H1 (cell line): ENCODE measurements at regions not wholly inside any gene's neighbourhood (a gene's known extent, or its start where the extent isn't known, plus 50 kb on each side); places are given as distances from the start of the nearest gene placed in this dataset.

ENCODE experiments used
- CTCF ChIA-PET: fragments of 300-600 bp; sonication (Branson Sonifier 250); formaldehyde crosslinking; loops from one replicate; lab custom pipeline; 2021; ENCODE audit not compliant: partially characterized antibody; lab: Charles Lee
- POLR2A ChIA-PET: fragments of 300-600 bp; sonication (Branson Sonifier 250); formaldehyde crosslinking; loops from one replicate; lab custom pipeline; 2021; ENCODE audit warnings: inconsistent platforms; ENCODE audit not compliant: partially characterized antibody; lab: Charles Lee
- DNase-seq, 2 experiments: peaks; one replicate each; pipeline versions ENCODE4 v3.0.0 to v3.0.0-alpha.2; 2010 to 2022; ENCODE audit warnings: low spot score in 2 of 2, low read depth in 1 of 2, mixed read lengths in 1 of 2
- FAIRE-seq: peaks from 2 replicates; lab custom pipeline; 2011; peaks lifted over from hg19 to GRCh38; lab: Jason Lieb, UNC
- H2AFZ ChIP-seq: 2 replicates; pipeline ENCODE4 v1.8.1; 2012; ENCODE audit warnings: low read length, inconsistent platforms
- H2AK5ac ChIP-seq: 2 replicates; pipeline ENCODE4 v1.6.1; 2013; ENCODE audit warnings: low read depth, low read length
- H2BK120ac ChIP-seq: replicated peaks from 2 replicates; pipeline ENCODE3; 2013; ENCODE audit warnings: low read depth, low read length, inconsistent platforms
- H2BK12ac ChIP-seq: 2 replicates; pipeline ENCODE4 v1.6.1; 2013; ENCODE audit warnings: low read depth, low read length
- H2BK15ac ChIP-seq: 2 replicates; pipeline ENCODE4 v1.6.1; 2013; ENCODE audit warnings: low read length
- H2BK20ac ChIP-seq: 2 replicates; pipeline ENCODE4 v1.6.1; 2013; ENCODE audit warnings: low read length
- H2BK5ac ChIP-seq: 2 replicates; pipeline ENCODE4 v1.6.1; 2013; ENCODE audit warnings: low read depth, low read length
- H3K14ac ChIP-seq: 2 replicates; pipeline ENCODE4 v1.6.1; 2013; ENCODE audit warnings: inconsistent platforms; ENCODE audit not compliant: insufficient read length
- H3K18ac ChIP-seq: 2 replicates; pipeline ENCODE4 v1.6.1; 2013; ENCODE audit warnings: low read length; ENCODE audit errors: extremely low read depth
- H3K23ac ChIP-seq: 2 replicates; pipeline ENCODE4 v1.6.1; 2013; ENCODE audit warnings: inconsistent platforms; ENCODE audit not compliant: insufficient read length
- H3K23me2 ChIP-seq: 2 replicates; pipeline ENCODE4 v1.6.1; 2013; ENCODE audit warnings: low read depth, low read length
- H3K27ac ChIP-seq: 2 replicates; pipeline ENCODE4 v1.6.1; 2011; ENCODE audit warnings: low read depth, low read length, inconsistent platforms
- H3K27me3 ChIP-seq, 4 experiments: replicated peaks in 1 of 4; 1 replicate in 1 of 4; 2 replicates in 3 of 4; pipeline versions ENCODE4 v1.6.1 to v1.8.1; 2011 to 2013; ENCODE audit warnings: low read length in 3 of 4, mild to moderate bottlenecking in 3 of 4, inconsistent platforms in 2 of 4, mixed read lengths in 2 of 4, moderate library complexity in 1 of 4; ENCODE audit not compliant: control insufficient read depth in 3 of 4, insufficient read depth in 3 of 4; ENCODE audit errors: extremely low read depth in 1 of 4
- H3K36me3 ChIP-seq, 4 experiments: 2 replicates each; pipeline versions ENCODE4 v1.6.1 to v1.8.1; 2011 to 2013; ENCODE audit warnings: mild to moderate bottlenecking in 4 of 4, low read length in 3 of 4, moderate library complexity in 2 of 4, control low read depth in 1 of 4, inconsistent platforms in 1 of 4; ENCODE audit not compliant: insufficient read depth in 4 of 4, control insufficient read depth in 2 of 4
- H3K4ac ChIP-seq: replicated peaks from 2 replicates; pipeline ENCODE3; 2013; ENCODE audit warnings: low read length, low read depth, mixed read lengths, inconsistent platforms; ENCODE audit not compliant: insufficient read length
- H3K4me1 ChIP-seq, 4 experiments: replicated peaks in 1 of 4; 1 replicate in 1 of 4; 2 replicates in 3 of 4; pipeline versions ENCODE4 v1.6.1 to v1.8.1; 2011 to 2013; ENCODE audit warnings: low read length in 3 of 4, inconsistent platforms in 2 of 4, mixed read lengths in 1 of 4; ENCODE audit not compliant: insufficient read depth in 4 of 4, control insufficient read depth in 3 of 4
- H3K4me2 ChIP-seq, 2 experiments: 2 replicates each; pipeline versions ENCODE4 v1.6.1 to v1.8.1; 2011 to 2013; ENCODE audit warnings: low read depth in 2 of 2, low read length in 2 of 2, control low read depth in 1 of 2, inconsistent platforms in 1 of 2, mild to moderate bottlenecking in 1 of 2; ENCODE audit not compliant: insufficient read depth in 1 of 2
- H3K4me3 ChIP-seq, 4 experiments: fragments of 200-600, 300-600 bp in 1 of 4; sonication (generic), shearing (Covaris generic), sonication (Bioruptor Twin) in 1 of 4; 2 replicates each; pipeline versions ENCODE4 v1.5.1 to v1.8.1; 2011 to 2016; ENCODE audit warnings: low read length in 4 of 4, low read depth in 3 of 4, control low read depth in 2 of 4, inconsistent platforms in 2 of 4, mild to moderate bottlenecking in 2 of 4, mixed read lengths in 1 of 4, moderate library complexity in 1 of 4; ENCODE audit not compliant: insufficient read depth in 2 of 4; ENCODE audit errors: extremely low read depth in 1 of 4
- H3K56ac ChIP-seq: replicated peaks from 2 replicates; pipeline ENCODE3; 2013; ENCODE audit warnings: low read depth, mild to moderate bottlenecking, mixed read lengths, low read length, inconsistent platforms; ENCODE audit not compliant: insufficient read length
- H3K79me1 ChIP-seq: 2 replicates; pipeline ENCODE4 v1.6.1; 2013; ENCODE audit warnings: low read depth, low read length, control low read depth
- H3K79me2 ChIP-seq, 2 experiments: 2 replicates each; pipeline versions ENCODE4 v1.6.1 to v1.8.1; 2012 to 2013; ENCODE audit warnings: low read length in 2 of 2, mild to moderate bottlenecking in 2 of 2, inconsistent platforms in 1 of 2; ENCODE audit not compliant: insufficient read depth in 2 of 2, control insufficient read depth in 1 of 2
- H3K9ac ChIP-seq, 4 experiments: replicated peaks in 1 of 4; 1 replicate in 1 of 4; 2 replicates in 3 of 4; pipeline versions ENCODE4 v1.6.1 to v1.8.1; 2011 to 2013; ENCODE audit warnings: low read depth in 3 of 4, low read length in 3 of 4, control low read depth in 2 of 4, mild to moderate bottlenecking in 2 of 4, moderate library complexity in 2 of 4, inconsistent platforms in 1 of 4; ENCODE audit errors: extremely low read depth in 1 of 4
- H3K9me3 ChIP-seq, 2 experiments: 2 replicates each; pipeline versions ENCODE4 v1.6.1 to v1.8.1; 2012 to 2013; ENCODE audit warnings: mild to moderate bottlenecking in 2 of 2, moderate library complexity in 2 of 2, control low read depth in 1 of 2, inconsistent platforms in 1 of 2, low read depth in 1 of 2, low read length in 1 of 2, mixed read lengths in 1 of 2; ENCODE audit not compliant: insufficient read depth in 2 of 2
- H4K20me1 ChIP-seq, 2 experiments: replicated peaks in 1 of 2; 2 replicates each; pipeline versions ENCODE3 to v1.8.1; 2011 to 2013; ENCODE audit warnings: inconsistent platforms in 2 of 2, low read length in 2 of 2, mild to moderate bottlenecking in 1 of 2; ENCODE audit not compliant: insufficient read depth in 2 of 2, control insufficient read depth in 1 of 2
- H4K5ac ChIP-seq: 2 replicates; pipeline ENCODE4 v1.6.1; 2013; ENCODE audit warnings: low read length, low read depth, mixed read lengths, inconsistent platforms; ENCODE audit not compliant: insufficient read length
- H4K8ac ChIP-seq: 2 replicates; pipeline ENCODE4 v1.8.0; 2013; ENCODE audit warnings: mild to moderate bottlenecking, moderate library complexity, low read length, inconsistent platforms; ENCODE audit not compliant: insufficient read depth; ENCODE audit errors: extremely low read depth
- H4K91ac ChIP-seq: replicated peaks from 2 replicates; pipeline ENCODE3; 2013; ENCODE audit warnings: low read length, mixed read lengths, inconsistent platforms; ENCODE audit not compliant: insufficient read length
- CBX5 ChIP-seq: fragments of 300-800, 300-1000 bp; sonication (generic); IDR thresholded peaks from 2 replicates; pipeline ENCODE4 v1.7.1; 2016; ENCODE audit warnings: antibody characterized with exemption, low read length, low read depth
- CBX8 ChIP-seq: fragments of 300-800, 300-1000 bp; sonication (generic); IDR thresholded peaks from 2 replicates; pipeline ENCODE4 v1.7.1; 2016; ENCODE audit warnings: low read depth, low read length, borderline replicate concordance
- CREB1 ChIP-seq: IDR thresholded peaks from 2 replicates; pipeline ENCODE4 v1.6.1; 2012; ENCODE audit warnings: inconsistent platforms
- EP300 ChIP-seq, 2 experiments: IDR thresholded peaks; 1 replicate in 1 of 2; 2 replicates in 1 of 2; pipeline ENCODE4 v1.6.1; 2011 to 2012; ENCODE audit warnings: low read depth in 2 of 2, low read length in 2 of 2, mild to moderate bottlenecking in 2 of 2, borderline replicate concordance in 1 of 2, inconsistent platforms in 1 of 2, moderate library complexity in 1 of 2
- EZH2 ChIP-seq: fragments of 200-600 bp; sonication (generic); IDR thresholded peaks from 2 replicates; pipeline ENCODE4 v1.7.1; 2012; ENCODE audit warnings: low read depth, mild to moderate bottlenecking, moderate library complexity, low read length, inconsistent platforms; ENCODE audit not compliant: severe bottlenecking
- HDAC6 ChIP-seq: IDR thresholded peaks from one replicate; pipeline ENCODE4 v1.7.1; 2012; ENCODE audit warnings: low read depth, mild to moderate bottlenecking, inconsistent platforms, low read length, moderate library complexity
- NANOG ChIP-seq: IDR thresholded peaks from 2 replicates; pipeline ENCODE4 v1.6.1; 2011; ENCODE audit warnings: low read length, low read depth, mild to moderate bottlenecking, inconsistent platforms; ENCODE audit not compliant: insufficient read depth, poor library complexity, severe bottlenecking
- RFX5 ChIP-seq: IDR thresholded peaks from 2 replicates; pipeline ENCODE4 v1.6.1; 2011; ENCODE audit warnings: low read depth, low read length, improper control_type of control experiment, borderline replicate concordance
- RNF2 ChIP-seq: fragments of 200-900, 300-1000 bp; sonication (generic); IDR thresholded peaks from 2 replicates; pipeline ENCODE4 v1.7.1; 2016; ENCODE audit warnings: borderline replicate concordance, low read depth, mild to moderate bottlenecking, antibody characterized with exemption, low read length; ENCODE audit not compliant: poor library complexity, severe bottlenecking; ENCODE audit errors: missing control alignments
- SIX5 ChIP-seq: IDR thresholded peaks from 2 replicates; pipeline ENCODE4 v1.6.1; 2011; ENCODE audit warnings: mild to moderate bottlenecking, low read depth, low read length
- SP4 ChIP-seq: IDR thresholded peaks from 2 replicates; pipeline ENCODE4 v1.6.1; 2012; ENCODE audit warnings: low read length, inconsistent platforms
- YY1 ChIP-seq: IDR thresholded peaks from 2 replicates; pipeline ENCODE4 v1.6.1; 2011; ENCODE audit warnings: low read depth, mild to moderate bottlenecking, low read length
- WGBS, 2 experiments: shearing (Covaris generic) in 1 of 2; methylation state at CpG; one replicate each; pipeline versions ENCODE4 v1.1.6 to v1.1.7; 2013 to 2015; ENCODE audit warnings: low lambda C conversion rate in 2 of 2, mixed read lengths in 2 of 2, inconsistent platforms in 1 of 2, low coverage in 1 of 2, missing lambda C conversion rate in 1 of 2; ENCODE audit not compliant: insufficient replicate concordance in 2 of 2, insufficient coverage in 1 of 2, insufficient read length in 1 of 2; ENCODE audit errors: extremely low coverage in 1 of 2, missing lambda C conversion rate in 1 of 2; 5-methylcytosine and 5-hydroxymethylcytosine counted together
- TF ChIP-seq, protein P1 (sequence below): IDR thresholded peaks from 2 replicates; pipeline ENCODE4 v1.6.1; 2012; ENCODE audit warnings: inconsistent platforms
- TF ChIP-seq, protein P2 (sequence below): IDR thresholded peaks from 2 replicates; pipeline ENCODE4 v1.6.1; 2012; ENCODE audit warnings: inconsistent platforms

DNA sequence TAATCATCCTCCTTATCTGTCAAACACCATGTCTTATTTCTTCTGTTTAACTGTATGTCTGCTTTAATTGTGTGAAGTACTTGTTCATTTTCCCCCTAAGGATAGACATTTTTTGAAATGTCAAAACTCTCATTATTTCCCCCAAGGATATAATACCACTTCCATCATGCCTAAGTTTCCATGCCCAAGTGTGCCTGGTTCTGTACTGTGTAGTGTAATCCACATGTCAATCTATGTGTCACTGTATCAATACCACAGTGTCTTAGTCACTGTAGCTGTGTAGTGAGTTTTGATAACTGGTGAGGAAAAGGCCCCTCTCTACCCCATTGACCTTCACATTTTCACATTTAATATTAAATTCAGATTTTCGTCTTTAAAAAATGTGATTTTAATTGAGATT, 1265.5 kb downstream of the PCDH9 start:
- H2BK12ac ChIP-seq: no peak overlapping the region
- no peak overlapping the region for H2BK20ac ChIP-seq
- H3K23me2 ChIP-seq: no peaks in the 10 kb centered on the region
- H2AFZ ChIP-seq: no peak overlapping the region
- H2AK5ac ChIP-seq: no peak overlapping the region
- no peak overlapping the region for H3K4me3 ChIP-seq
- no peaks in the 10 kb centered on the region for H3K9me3 ChIP-seq
- FAIRE-seq (no peak), DNase-seq (no peak)
- no peak overlapping the region for H3K4ac ChIP-seq
- no peak overlapping the region for H3K18ac ChIP-seq
- H2BK5ac ChIP-seq: no peak overlapping the region
- H4K5ac ChIP-seq: no peak overlapping the region
- H3K79me1 ChIP-seq: no peaks in the 10 kb centered on the region
- H3K79me2 ChIP-seq: no peaks in the 10 kb centered on the region
- H3K14ac ChIP-seq: no peak overlapping the region
- no peak overlapping the region for H4K8ac ChIP-seq
- H2BK120ac ChIP-seq: no peak overlapping the region
- no peaks in the 10 kb centered on the region for H4K20me1 ChIP-seq
- 90% methylated on average over 1 of the region's 1 CpG; no CpG with 5 or more reads in 1 of the 2 experiments for WGBS, 2 experiments
- no peaks in the 10 kb centered on the region; a peak in 1 of 8 replicates for H3K36me3 ChIP-seq
- H3K27me3 ChIP-seq: no peaks in the 10 kb centered on the region
- H3K23ac ChIP-seq: no peak overlapping the region
- no peak overlapping the region for H2BK15ac ChIP-seq
- no peak overlapping the region for H3K27ac ChIP-seq
- H4K91ac ChIP-seq: no peak overlapping the region
- no peak overlapping the region for H3K4me2 ChIP-seq
- CTCF ChIA-PET: no interaction called here
- no peaks in the 10 kb centered on the region for H3K4me1 ChIP-seq
- H3K9ac ChIP-seq: no peak overlapping the region
- no peak overlapping the region for H3K56ac ChIP-seq
- POLR2A ChIA-PET: no interaction called here
- no peak for TF ChIP-seq CBX8
- no peak for TF ChIP-seq CREB1
- no peak for TF ChIP-seq EP300 (IDR thresholded peaks at IDR 0.05; ENCODE audit: borderline replicate concordance in 1 of 2, low read depth in 2 of 2, low read length in 2 of 2)
- TF ChIP-seq SP4: no peak
- no peak for TF ChIP-seq RNF2
- TF ChIP-seq, protein P1, sequence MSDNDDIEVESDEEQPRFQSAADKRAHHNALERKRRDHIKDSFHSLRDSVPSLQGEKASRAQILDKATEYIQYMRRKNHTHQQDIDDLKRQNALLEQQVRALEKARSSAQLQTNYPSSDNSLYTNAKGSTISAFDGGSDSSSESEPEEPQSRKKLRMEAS: no peak
- TF ChIP-seq SIX5: no peak
- no peak for TF ChIP-seq CBX5
- no peak for TF ChIP-seq YY1
- TF ChIP-seq RFX5: no peak
- TF ChIP-seq HDAC6: no peak
- no peak for TF ChIP-seq NANOG
- no peak for TF ChIP-seq EZH2
- TF ChIP-seq, protein P2, sequence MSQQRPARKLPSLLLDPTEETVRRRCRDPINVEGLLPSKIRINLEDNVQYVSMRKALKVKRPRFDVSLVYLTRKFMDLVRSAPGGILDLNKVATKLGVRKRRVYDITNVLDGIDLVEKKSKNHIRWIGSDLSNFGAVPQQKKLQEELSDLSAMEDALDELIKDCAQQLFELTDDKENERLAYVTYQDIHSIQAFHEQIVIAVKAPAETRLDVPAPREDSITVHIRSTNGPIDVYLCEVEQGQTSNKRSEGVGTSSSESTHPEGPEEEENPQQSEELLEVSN: no peak
